Activated CD4-positive, CD25-positive, alpha-beta regulatory T cell treated with anti-CD3 and anti-CD28 coated beads, Interleukin-2, amount 50 U/mL, for 72 hours (primary cell): ENCODE measurements at regions not wholly inside any gene's neighbourhood (a gene's known extent, or its start where the extent isn't known, plus 50 kb on each side); places are given as distances from the start of the nearest gene placed in this dataset.

Experiments
- DNase-seq: peaks from one replicate; pipeline ENCODE4 v3.0.0; 2021

GRCh38 chr17:77479372-77480198 is 338.8 kb downstream of the SEC14L1 start:
- no peak for DNase-seq

- DNase-seq = no peak
These were observed 339.4 kb downstream of the SEC14L1 start for GRCh38 chr17:77480199-77480508.

GRCh38 chr17:77480509-77481215 is 339.9 kb downstream of the SEC14L1 start:
- no peak for DNase-seq

GRCh38 chr17:77481476-77482374 is 341.0 kb downstream of the SEC14L1 start:
- no peak for DNase-seq

GRCh38 chr17:77482375-77483127 is 341.8 kb downstream of the SEC14L1 start:
- no peak for DNase-seq

GRCh38 chr17:77483128-77483598 is 342.4 kb downstream of the SEC14L1 start:
- no peak for DNase-seq

GRCh38 chr17:77484111-77484510 is 343.3 kb downstream of the SEC14L1 start:
- DNase-seq = no peak

GRCh38 chr17:77485089-77485833 is 344.5 kb downstream of the SEC14L1 start:
- no peak for DNase-seq

- no peak for DNase-seq
These were observed 346.5 kb downstream of the SEC14L1 start for GRCh38 chr17:77487211-77487629.

- DNase-seq = no peak
These were observed 347.1 kb downstream of the SEC14L1 start for GRCh38 chr17:77487677-77488530.

GRCh38 chr17:77488531-77489238 is 347.9 kb downstream of the SEC14L1 start:
- no peak for DNase-seq

- no peak for DNase-seq
These were observed 348.6 kb downstream of the SEC14L1 start for GRCh38 chr17:77489239-77489892.

- DNase-seq = no peak
These were observed 349.1 kb downstream of the SEC14L1 start for GRCh38 chr17:77489893-77490255.

GRCh38 chr17:77490361-77491183 is 349.8 kb downstream of the SEC14L1 start:
- DNase-seq = no peak

GRCh38 chr17:77491921-77492445 is 351.2 kb downstream of the SEC14L1 start:
- no peak for DNase-seq

- DNase-seq = no peak
These were observed 351.9 kb downstream of the SEC14L1 start for GRCh38 chr17:77492446-77493237.

GRCh38 chr17:77493238-77493820 is 352.6 kb downstream of the SEC14L1 start:
- DNase-seq = no peak
